B cell (primary cell): ENCODE measurements at regions not wholly inside any gene's neighbourhood (a gene's known extent, or its start where the extent isn't known, plus 50 kb on each side); places are given as distances from the start of the nearest gene placed in this dataset.

Experiments used
- EZH2 ChIP-seq: IDR thresholded peaks from 2 replicates; pipeline ENCODE4 v1.6.1; 2012; ENCODE audit warnings: borderline replicate concordance, low read depth, mild to moderate bottlenecking, moderate library complexity, low read length; ENCODE audit not compliant: insufficient read depth, poor library complexity, severe bottlenecking
- TF ChIP-seq, protein P1 (sequence below): fragments of 200-600 bp; IDR thresholded peaks from one replicate; pipeline ENCODE4 v1.8.0; 2022; ENCODE audit warnings: antibody characterized with exemption, mild to moderate bottlenecking

DNA sequence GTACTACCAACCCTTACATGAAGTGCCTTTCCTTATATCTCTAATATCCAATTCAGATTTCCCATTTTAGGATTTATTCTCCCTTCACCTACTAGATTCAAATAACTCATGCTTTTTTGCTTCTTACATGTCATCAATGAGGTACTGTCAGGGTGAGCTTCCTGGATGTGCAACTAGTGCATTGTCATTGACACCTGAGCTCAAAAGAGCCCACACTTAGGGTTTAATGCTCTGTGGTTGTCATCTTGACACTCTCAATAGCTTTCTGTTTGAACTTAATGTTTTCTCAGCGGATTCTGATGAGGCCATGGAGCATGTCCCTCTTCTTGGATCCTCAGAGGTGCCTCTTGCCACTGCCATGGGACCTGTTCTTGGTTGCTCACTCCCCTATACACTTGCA, 1033.3 kb upstream of the EYS start:
- TF ChIP-seq EZH2, result no peak
- TF ChIP-seq, protein P1, sequence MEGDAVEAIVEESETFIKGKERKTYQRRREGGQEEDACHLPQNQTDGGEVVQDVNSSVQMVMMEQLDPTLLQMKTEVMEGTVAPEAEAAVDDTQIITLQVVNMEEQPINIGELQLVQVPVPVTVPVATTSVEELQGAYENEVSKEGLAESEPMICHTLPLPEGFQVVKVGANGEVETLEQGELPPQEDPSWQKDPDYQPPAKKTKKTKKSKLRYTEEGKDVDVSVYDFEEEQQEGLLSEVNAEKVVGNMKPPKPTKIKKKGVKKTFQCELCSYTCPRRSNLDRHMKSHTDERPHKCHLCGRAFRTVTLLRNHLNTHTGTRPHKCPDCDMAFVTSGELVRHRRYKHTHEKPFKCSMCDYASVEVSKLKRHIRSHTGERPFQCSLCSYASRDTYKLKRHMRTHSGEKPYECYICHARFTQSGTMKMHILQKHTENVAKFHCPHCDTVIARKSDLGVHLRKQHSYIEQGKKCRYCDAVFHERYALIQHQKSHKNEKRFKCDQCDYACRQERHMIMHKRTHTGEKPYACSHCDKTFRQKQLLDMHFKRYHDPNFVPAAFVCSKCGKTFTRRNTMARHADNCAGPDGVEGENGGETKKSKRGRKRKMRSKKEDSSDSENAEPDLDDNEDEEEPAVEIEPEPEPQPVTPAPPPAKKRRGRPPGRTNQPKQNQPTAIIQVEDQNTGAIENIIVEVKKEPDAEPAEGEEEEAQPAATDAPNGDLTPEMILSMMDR, result no peak
